Activated naive CD8-positive, alpha-beta T cell (primary cell): ENCODE measurements at regions not wholly inside any gene's neighbourhood (a gene's known extent, or its start where the extent isn't known, plus 50 kb on each side); places are given as distances from the start of the nearest gene placed in this dataset.
"Not testable (repeated sequence)": the region's sequence is repeated elsewhere in the genome, so short reads cannot be mapped to it uniquely, and the experiment has no call there.

ENCODE experiments used
- H3K27ac Mint-ChIP-seq: one replicate; pipeline ENCODE4 v1.8.0; 2021; ENCODE audit warnings: mixed read lengths
- H3K27me3 Mint-ChIP-seq: one replicate; pipeline ENCODE4 v1.8.0; 2021; ENCODE audit warnings: mixed read lengths
- H3K36me3 Mint-ChIP-seq: one replicate; pipeline ENCODE4 v1.8.0; 2021; ENCODE audit warnings: mixed read lengths
- H3K4me1 Mint-ChIP-seq: one replicate; pipeline ENCODE4 v1.8.0; 2021; ENCODE audit warnings: low read depth, mixed read lengths
- H3K4me3 Mint-ChIP-seq: one replicate; pipeline ENCODE4 v1.8.0; 2021; ENCODE audit warnings: mild to moderate bottlenecking, mixed read lengths
- H3K9me3 Mint-ChIP-seq: one replicate; pipeline ENCODE4 v1.8.0; 2021; ENCODE audit warnings: low read depth, mixed read lengths

DNA sequence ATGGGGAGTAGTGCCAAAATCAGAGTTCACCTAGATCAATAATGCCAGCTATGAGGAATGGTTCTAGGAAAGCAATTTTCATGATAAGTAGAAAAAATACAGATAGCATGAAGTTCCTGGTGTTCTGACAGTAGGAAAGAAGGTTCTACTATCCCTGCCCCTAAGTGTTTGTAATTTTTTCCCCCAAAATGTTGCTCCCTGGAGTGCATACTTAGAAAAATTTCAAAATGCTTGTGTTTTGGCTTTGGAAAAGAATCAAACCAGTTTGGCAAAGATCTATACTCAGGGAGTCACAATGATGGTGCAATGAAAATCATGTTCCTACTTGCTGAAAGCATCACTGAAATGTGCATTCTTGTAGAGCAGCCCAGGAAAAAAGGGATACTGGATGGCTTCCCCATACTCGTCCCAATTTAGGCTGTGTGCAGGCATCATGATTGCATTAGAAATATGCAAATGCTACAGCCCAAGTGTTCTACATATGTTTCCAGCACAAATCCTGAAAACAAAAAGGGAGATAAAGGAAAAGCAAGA lies 74.7 kb downstream of the LPAR4 start:
- H3K4me3 Mint-ChIP-seq = no peak overlapping the region
- no peaks in the 10 kb centered on the region for H3K9me3 Mint-ChIP-seq
- H3K27ac Mint-ChIP-seq = no peak overlapping the region
- no peaks in the 10 kb centered on the region for H3K36me3 Mint-ChIP-seq
- no peaks in the 10 kb centered on the region for H3K27me3 Mint-ChIP-seq
- no peaks in the 10 kb centered on the region for H3K4me1 Mint-ChIP-seq

- Mint-ChIP-seq H3K9me3 (no peaks in the 10 kb centered on the region), H3K27ac (no peak overlapping the region), H3K4me3 (no peak overlapping the region), H3K36me3 (no peaks in the 10 kb centered on the region), H3K27me3 (no peaks in the 10 kb centered on the region), H3K4me1 (no peaks in the 10 kb centered on the region)
Measured at GRCh38 chrX:78831523-78831922, 84.0 kb downstream of the LPAR4 start.

DNA sequence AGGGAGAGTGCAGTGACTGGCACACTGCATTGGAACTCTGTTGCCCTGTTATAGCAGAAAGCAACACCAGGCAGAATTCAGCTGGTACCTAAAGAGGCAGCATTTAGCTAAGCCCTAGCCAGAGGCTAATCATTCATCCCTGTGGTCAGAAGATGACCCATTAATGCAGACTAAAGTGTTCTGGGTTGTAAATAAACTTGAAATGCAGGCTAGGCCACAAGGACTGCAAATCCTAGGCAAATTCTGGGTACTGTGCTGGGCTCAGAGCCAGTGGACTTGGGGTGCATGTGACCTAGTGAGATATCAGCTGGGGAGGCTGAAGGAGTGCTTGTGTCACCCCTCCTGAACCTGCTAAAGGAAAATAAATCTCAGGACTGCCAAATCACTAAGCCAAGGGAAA lies 91.2 kb downstream of the LPAR4 start:
- Mint-ChIP-seq H3K27ac (no peak overlapping the region), H3K4me1 (no peaks in the 10 kb centered on the region), H3K9me3 (no peaks in the 10 kb centered on the region), H3K4me3 (no peak overlapping the region), H3K36me3 (no peaks in the 10 kb centered on the region), H3K27me3 (no peaks in the 10 kb centered on the region)

DNA sequence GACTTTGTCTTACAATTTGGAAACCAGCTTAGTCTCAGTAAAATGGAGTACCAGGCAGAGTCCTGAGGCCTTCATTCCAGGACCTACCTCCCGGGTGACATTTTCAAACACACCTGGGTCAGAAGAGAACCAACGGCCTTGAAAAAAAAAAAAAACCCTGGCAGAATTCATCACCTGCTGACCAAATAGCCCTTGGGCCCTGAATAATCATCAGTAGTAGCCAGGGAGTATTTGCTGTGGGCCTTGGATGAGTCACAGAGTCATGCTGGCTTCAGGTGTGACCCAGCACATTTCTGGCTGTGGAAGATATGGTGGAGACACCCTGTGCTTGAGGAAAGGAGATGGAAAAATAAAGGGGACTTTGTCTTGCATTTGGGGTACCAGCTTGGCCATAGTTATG lies 92.2 kb downstream of the LPAR4 start:
- Mint-ChIP-seq H3K27me3 (no peaks in the 10 kb centered on the region), H3K4me3 (no peak overlapping the region), H3K27ac (no peak overlapping the region), H3K36me3 (no peaks in the 10 kb centered on the region), H3K4me1 (no peaks in the 10 kb centered on the region), H3K9me3 (no peaks in the 10 kb centered on the region)

- H3K27me3 Mint-ChIP-seq, H3K36me3 Mint-ChIP-seq, H3K9me3 Mint-ChIP-seq, H3K27ac Mint-ChIP-seq, H3K4me3 Mint-ChIP-seq, H3K4me1 Mint-ChIP-seq: not testable (repeated sequence)
Measured at GRCh38 chrX:78844218-78844617, 96.7 kb downstream of the LPAR4 start.

DNA sequence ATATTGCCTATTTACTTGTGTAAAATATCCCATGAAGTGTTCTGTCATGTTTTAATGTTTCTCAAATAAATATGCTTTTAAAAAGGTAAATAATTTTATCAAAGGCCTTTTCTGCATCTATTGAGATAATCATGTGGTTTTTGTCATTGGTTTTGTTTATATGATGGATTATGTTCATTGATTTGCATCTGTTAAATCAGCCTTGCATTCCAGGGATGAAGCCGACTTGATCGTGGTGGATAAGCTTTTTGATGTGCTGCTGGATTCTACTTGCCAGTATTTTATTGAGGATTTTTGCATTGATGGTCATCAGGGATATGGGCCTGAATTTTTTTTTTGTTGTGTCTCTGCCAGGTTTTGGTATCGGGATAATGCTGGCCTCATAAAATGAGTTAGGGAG lies 63.9 kb upstream of the P2RY10 start:
- H3K4me3 Mint-ChIP-seq, H3K9me3 Mint-ChIP-seq, H3K27me3 Mint-ChIP-seq: not testable (repeated sequence)

GRCh38 chrX:78886550-78886949 lies 58.6 kb upstream of the P2RY10 start:
- Mint-ChIP-seq H3K4me1 (peaks cover 5% of the 10 kb centered on the region), H3K4me3 (peak overlapping the region; percentile 1), H3K27ac (no peak overlapping the region), H3K9me3 (no peaks in the 10 kb centered on the region), H3K36me3 (no peaks in the 10 kb centered on the region), H3K27me3 (no peaks in the 10 kb centered on the region)

More for the DNA sequence above, 63.9 kb upstream of the P2RY10 start:
- H3K4me1 Mint-ChIP-seq, H3K36me3 Mint-ChIP-seq, H3K27ac Mint-ChIP-seq: not testable (repeated sequence)
